ENCODE measurements at regions not wholly inside any gene's neighbourhood (a gene's known extent, or its start where the extent isn't known, plus 50 kb on each side); places are given as distances from the start of the nearest gene placed in this dataset.

- TF ChIP-seq CTCF (optimal IDR thresholded peaks at IDR 0.05 in 1 of 3, IDR thresholded peaks at IDR 0.05 in 1 of 3, conservative IDR thresholded peaks at IDR 0.05 in 1 of 3; ENCODE audit: extremely low read depth in 1 of 3, insufficient read depth in 2 of 3, low read length in 3 of 3) (no peak), EZH2 (IDR thresholded peaks at IDR 0.05; ENCODE audit: low read length) (no peak)
Measured at GRCh38 chr18:28514699-28515098, 337.8 kb upstream of the CDH2 start.

Measured in keratinocyte (primary cell).